ENCODE measurements at regions not wholly inside any gene's neighbourhood (a gene's known extent, or its start where the extent isn't known, plus 50 kb on each side); places are given as distances from the start of the nearest gene placed in this dataset.
"Not testable (repeated sequence)": the region's sequence is repeated elsewhere in the genome, so short reads cannot be mapped to it uniquely, and the experiment has no call there.

GRCh38 chr5:1658665-1659064 is 134.9 kb upstream of the LPCAT1 start:
- no peak for TF ChIP-seq CTCF (IDR thresholded peaks at IDR 0.05; ENCODE audit: borderline replicate concordance, insufficient read depth, low read depth, low read length)
- no peak overlapping the region for H3K4me3 ChIP-seq (ENCODE audit: low read depth, low read length)

- no peak overlapping the region for H3K4me3 ChIP-seq (ENCODE audit: low read depth, low read length)
- no peak for TF ChIP-seq CTCF (IDR thresholded peaks at IDR 0.05; ENCODE audit: borderline replicate concordance, insufficient read depth, low read depth, low read length)
These were observed 133.5 kb upstream of the LPCAT1 start for GRCh38 chr5:1657161-1657741.

- no peak for TF ChIP-seq CTCF (IDR thresholded peaks at IDR 0.05; ENCODE audit: borderline replicate concordance, insufficient read depth, low read depth, low read length)
- H3K4me3 ChIP-seq (ENCODE audit: low read depth, low read length), result no peak overlapping the region
These were observed 132.7 kb upstream of the LPCAT1 start for GRCh38 chr5:1656271-1656975.

- no peak overlapping the region for H3K4me3 ChIP-seq (ENCODE audit: low read depth, low read length)
- TF ChIP-seq CTCF (IDR thresholded peaks at IDR 0.05; ENCODE audit: borderline replicate concordance, insufficient read depth, low read depth, low read length), result no peak
These were observed 131.9 kb upstream of the LPCAT1 start for GRCh38 chr5:1655496-1656270.

- no peak overlapping the region for H3K4me3 ChIP-seq (ENCODE audit: low read depth, low read length)
- TF ChIP-seq CTCF (IDR thresholded peaks at IDR 0.05; ENCODE audit: borderline replicate concordance, insufficient read depth, low read depth, low read length), result no peak
These were observed 131.2 kb upstream of the LPCAT1 start for GRCh38 chr5:1654786-1655495.

GRCh38 chr5:1653698-1654651 is 130.2 kb upstream of the LPCAT1 start:
- TF ChIP-seq CTCF (IDR thresholded peaks at IDR 0.05; ENCODE audit: borderline replicate concordance, insufficient read depth, low read depth, low read length), result peak; percentile 45
- not testable (repeated sequence) for H3K4me3 ChIP-seq (ENCODE audit: low read depth, low read length)

Measured in GM12875 (cell line).